Right lobe of liver (tissue), 6 donors: ENCODE measurements at regions not wholly inside any gene's neighbourhood (a gene's known extent, or its start where the extent isn't known, plus 50 kb on each side); places are given as distances from the start of the nearest gene placed in this dataset.

ENCODE experiments used
- ATAC-seq, 4 donors: fragments of 200-7000 bp; cut with Tn5 transposase; one replicate each; pipeline ENCODE4 v1.9.1; 2020; ENCODE audit warnings: mild to moderate bottlenecking in 4 of 4, moderate library complexity in 4 of 4
- DNase-seq, 3 donors: peaks; one replicate each; pipeline ENCODE4 v3.0.0-alpha.2; 2020
- H3K27ac ChIP-seq, 3 donors: fragments of 200-600 bp; one replicate each; pipeline ENCODE4 v1.8.0; 2022
- H3K27me3 ChIP-seq, 2 donors: fragments of 200-600 bp; one replicate each; pipeline ENCODE4 v1.8.0; 2022
- H3K36me3 ChIP-seq, 4 donors: fragments of 200-600 bp; sonication (generic) in 1 of 4; one replicate each; pipeline versions ENCODE4 v1.5.1 to v1.8.0; 2017 to 2022; ENCODE audit warnings: control low read depth in 1 of 4
- H3K4me1 ChIP-seq, 4 donors: fragments of 200-600 bp; sonication (generic) in 1 of 4; one replicate each; pipeline versions ENCODE4 v1.5.1 to v1.8.0; 2017 to 2022; ENCODE audit warnings: control low read depth in 1 of 4
- H3K4me3 ChIP-seq, 3 donors: fragments of 200-600 bp; one replicate each; pipeline ENCODE4 v1.8.0; 2022
- H3K9me3 ChIP-seq, 4 donors: fragments of 200-600 bp; sonication (generic) in 1 of 4; one replicate each; pipeline versions ENCODE4 v1.5.1 to v1.8.0; 2017 to 2022; ENCODE audit warnings: control low read depth in 1 of 4
- CTCF ChIP-seq, 4 donors: fragments of 200-600 bp in 3 of 4; fragments of 450-650 bp in 1 of 4; IDR thresholded peaks; one replicate each; pipeline versions ENCODE4 v1.5.1 to v1.8.0; 2016 to 2022; ENCODE audit warnings: antibody characterized with exemption in 4 of 4, mild to moderate bottlenecking in 2 of 4
- POLR2A ChIP-seq: fragments of 450-650 bp; IDR thresholded peaks from one replicate; pipeline ENCODE4 v1.6.1; 2017; ENCODE audit warnings: antibody characterized with exemption, mild to moderate bottlenecking
- WGBS: methylation state at CpG from one replicate; pipeline ENCODE4 v1.1.6; 2018; ENCODE audit warnings: low coverage, low lambda C conversion rate; ENCODE audit not compliant: insufficient coverage; ENCODE audit errors: missing lambda C conversion rate; 5-methylcytosine and 5-hydroxymethylcytosine counted together
- intact Hi-C, 2 donors: fragments of 100-400 bp; cut with DNase I; formaldehyde crosslinking; loops; one replicate each; pipeline versions ENCODE4 v1.11.2 to v1.14.1; 2022
- donor health status: DM: no; HTN: yes; CAD: no.
- donor health status: DM: no; HTN: no; CAD: no.
- donor health status: DM: no; HTN: no; CAD: no.
- donor health status: DM: no; HTN: yes; CAD: no.
- donor health status: DM: no; HTN: yes; CAD: no.

- Histone ChIP-seq H3K4me3 (no peak overlapping the region), H3K27ac (no peak overlapping the region), H3K27me3 (no peaks in the 10 kb centered on the region), H3K4me1 (no peaks in the 10 kb centered on the region), H3K9me3 (no peaks in the 10 kb centered on the region), H3K36me3 (no peaks in the 10 kb centered on the region)
- TF ChIP-seq POLR2A (no peak), CTCF (IDR thresholded peaks at IDR 0.05) (no peak)
- DNase-seq = no peak
- intact Hi-C loops = no loop called here
- no peak for ATAC-seq
- 63% methylated on average over 1 of the region's 1 CpG for WGBS
These were observed 441.6 kb downstream of the DTHD1 start for GRCh38 chr4:36722986-36723385.

- Histone ChIP-seq H3K27me3 (no peaks in the 10 kb centered on the region), H3K27ac (no peak overlapping the region), H3K36me3 (no peaks in the 10 kb centered on the region), H3K4me1 (no peaks in the 10 kb centered on the region), H3K4me3 (no peak overlapping the region), H3K9me3 (no peaks in the 10 kb centered on the region)
- intact Hi-C loops = no loop called here
- ATAC-seq = no peak
- no peak for DNase-seq
- TF ChIP-seq CTCF (IDR thresholded peaks at IDR 0.05) (no peak), POLR2A (no peak)
- WGBS = no CpG with 5 or more reads among the region's 1 CpG
These were observed 452.9 kb downstream of the DTHD1 start for GRCh38 chr4:36734334-36734733.

- WGBS = 33% methylated on average over 1 of the region's 2 CpGs
- intact Hi-C loops = no loop called here
- TF ChIP-seq POLR2A (no peak), CTCF (IDR thresholded peaks at IDR 0.05) (no peak)
- Histone ChIP-seq H3K4me1 (no peaks in the 10 kb centered on the region), H3K9me3 (no peaks in the 10 kb centered on the region), H3K36me3 (no peaks in the 10 kb centered on the region), H3K27me3 (no peaks in the 10 kb centered on the region), H3K27ac (no peak overlapping the region), H3K4me3 (no peak overlapping the region)
- ATAC-seq (no peak), DNase-seq (no peak)
These were observed 456.3 kb downstream of the DTHD1 start for GRCh38 chr4:36737691-36738090.

- ATAC-seq = no peak
- TF ChIP-seq POLR2A (no peak), CTCF (IDR thresholded peaks at IDR 0.05) (no peak)
- 36% methylated on average over 6 of the region's 6 CpGs for WGBS
- intact Hi-C loops = no loop called here
- no peak overlapping the region for H3K4me3 ChIP-seq
- no peaks in the 10 kb centered on the region for H3K36me3 ChIP-seq
- no peaks in the 10 kb centered on the region for H3K9me3 ChIP-seq
- H3K4me1 ChIP-seq = no peaks in the 10 kb centered on the region
- H3K27me3 ChIP-seq = no peaks in the 10 kb centered on the region
- H3K27ac ChIP-seq = no peak overlapping the region
- DNase-seq = no peak
These were observed 459.4 kb downstream of the DTHD1 start for GRCh38 chr4:36740796-36741310.
